ENCODE measurements at regions not wholly inside any gene's neighbourhood (a gene's known extent, or its start where the extent isn't known, plus 50 kb on each side); places are given as distances from the start of the nearest gene placed in this dataset.
A peak's percentile ranks its signal among the peaks of the same experiment; 100 is the strongest.

DNA sequence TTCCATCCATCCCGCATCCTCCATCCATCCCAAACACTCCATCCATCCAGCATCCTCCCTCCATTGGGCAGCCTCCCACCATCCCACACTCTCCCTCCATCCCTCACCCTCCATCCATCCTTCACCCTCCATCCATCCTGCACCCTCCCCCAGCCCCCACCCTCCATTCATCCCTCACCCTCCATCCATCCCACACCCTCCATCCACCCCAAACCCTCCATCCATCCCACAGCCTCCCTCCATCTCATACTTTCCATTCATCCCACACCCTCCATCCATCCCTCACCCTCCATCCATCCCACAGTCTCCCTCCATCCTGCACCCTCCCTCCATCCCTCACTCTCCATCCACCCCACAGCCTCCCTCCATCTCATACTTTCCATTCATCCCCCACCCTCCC, 60.4 kb downstream of the FOXI2 start:
- H3K36me3 Mint-ChIP-seq (ENCODE audit: low read depth) = no peaks in the 10 kb centered on the region
- no peaks in the 10 kb centered on the region for H3K4me1 ChIP-seq (ENCODE audit: insufficient read depth, low read length)
- DNase-seq (peak in 2 of 14 experiments; percentile 10 to 35), ATAC-seq (ENCODE audit: poor library complexity) (no peak)
- H3K4me3 ChIP-seq (ENCODE audit: low read length) = no peak overlapping the region
- TF ChIP-seq, protein P1, sequence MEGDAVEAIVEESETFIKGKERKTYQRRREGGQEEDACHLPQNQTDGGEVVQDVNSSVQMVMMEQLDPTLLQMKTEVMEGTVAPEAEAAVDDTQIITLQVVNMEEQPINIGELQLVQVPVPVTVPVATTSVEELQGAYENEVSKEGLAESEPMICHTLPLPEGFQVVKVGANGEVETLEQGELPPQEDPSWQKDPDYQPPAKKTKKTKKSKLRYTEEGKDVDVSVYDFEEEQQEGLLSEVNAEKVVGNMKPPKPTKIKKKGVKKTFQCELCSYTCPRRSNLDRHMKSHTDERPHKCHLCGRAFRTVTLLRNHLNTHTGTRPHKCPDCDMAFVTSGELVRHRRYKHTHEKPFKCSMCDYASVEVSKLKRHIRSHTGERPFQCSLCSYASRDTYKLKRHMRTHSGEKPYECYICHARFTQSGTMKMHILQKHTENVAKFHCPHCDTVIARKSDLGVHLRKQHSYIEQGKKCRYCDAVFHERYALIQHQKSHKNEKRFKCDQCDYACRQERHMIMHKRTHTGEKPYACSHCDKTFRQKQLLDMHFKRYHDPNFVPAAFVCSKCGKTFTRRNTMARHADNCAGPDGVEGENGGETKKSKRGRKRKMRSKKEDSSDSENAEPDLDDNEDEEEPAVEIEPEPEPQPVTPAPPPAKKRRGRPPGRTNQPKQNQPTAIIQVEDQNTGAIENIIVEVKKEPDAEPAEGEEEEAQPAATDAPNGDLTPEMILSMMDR (IDR thresholded peaks at IDR 0.05) = no peak
- no peak overlapping the region for H3K27ac ChIP-seq (ENCODE audit: low read depth in 1 of 2, low read length in 2 of 2)
- H3K4me3 Mint-ChIP-seq = no peak overlapping the region
- peaks cover 5 to 8% of the 10 kb centered on the region in 2 experiments for H3K27me3 ChIP-seq (ENCODE audit: control insufficient read depth in 1 of 2, insufficient read depth in 2 of 2, low read length in 2 of 2)
- H3K9me3 Mint-ChIP-seq = no peaks in the 10 kb centered on the region
- POLR2A ChIA-PET = no interaction called here
- H3K36me3 ChIP-seq (ENCODE audit: insufficient read depth, low read length) = no peaks in the 10 kb centered on the region
- H3K4me1 Mint-ChIP-seq (ENCODE audit: low read depth) = peaks cover 5% of the 10 kb centered on the region
- peaks cover 0 to 8% of the 10 kb centered on the region in 2 experiments for H3K9me3 ChIP-seq (ENCODE audit: control insufficient read depth in 1 of 2, insufficient read depth in 1 of 2, low read length in 2 of 2)
- CTCF ChIA-PET = no interaction called here
- H3K27me3 Mint-ChIP-seq = peaks cover 40% of the 10 kb centered on the region
- no peak overlapping the region for H3K27ac Mint-ChIP-seq
- intact Hi-C loops (cut with DNase I, micrococcal nuclease) = no loop called here

DNA sequence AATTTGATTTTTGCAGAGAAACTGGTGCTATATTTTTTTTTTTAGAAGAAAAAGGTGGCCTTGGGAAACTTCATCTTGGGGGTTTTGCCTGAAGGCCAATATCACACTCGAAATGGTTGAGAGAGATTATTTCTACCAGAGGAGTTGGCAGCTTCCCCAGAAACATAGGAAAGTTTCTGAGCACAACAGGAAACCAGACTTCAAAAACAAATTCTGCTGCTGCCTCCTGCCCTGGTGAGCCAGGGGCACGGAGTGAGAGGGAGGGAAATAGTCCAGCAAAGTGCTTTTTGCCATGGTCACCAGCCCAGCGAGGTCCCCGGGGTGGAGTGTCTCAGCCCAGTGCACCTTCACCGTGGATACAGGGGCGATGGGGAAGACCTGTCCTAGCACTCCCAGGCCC, 61.1 kb downstream of the FOXI2 start:
- Mint-ChIP-seq H3K36me3 (ENCODE audit: low read depth) (no peaks in the 10 kb centered on the region), H3K27ac (no peak overlapping the region), H3K4me3 (no peak overlapping the region), H3K9me3 (no peaks in the 10 kb centered on the region), H3K4me1 (ENCODE audit: low read depth) (peaks cover 5% of the 10 kb centered on the region), H3K27me3 (peaks cover 37% of the 10 kb centered on the region)
- intact Hi-C loops (cut with DNase I, micrococcal nuclease) = no loop called here
- POLR2A ChIA-PET = no interaction called here
- CTCF ChIA-PET = no interaction called here
- Histone ChIP-seq H3K36me3 (ENCODE audit: insufficient read depth, low read length) (no peaks in the 10 kb centered on the region), H3K27me3 (ENCODE audit: control insufficient read depth in 1 of 2, insufficient read depth in 2 of 2, low read length in 2 of 2) (peaks cover 5 to 8% of the 10 kb centered on the region in 2 experiments), H3K4me3 (ENCODE audit: low read length) (no peak overlapping the region), H3K4me1 (ENCODE audit: insufficient read depth, low read length) (no peaks in the 10 kb centered on the region), H3K27ac (ENCODE audit: low read depth in 1 of 2, low read length in 2 of 2) (no peak overlapping the region), H3K9me3 (ENCODE audit: control insufficient read depth in 1 of 2, insufficient read depth in 1 of 2, low read length in 2 of 2) (peaks cover 0 to 8% of the 10 kb centered on the region in 2 experiments)
- ATAC-seq (ENCODE audit: poor library complexity) (no peak), DNase-seq (no peak)
- TF ChIP-seq, protein P1 (IDR thresholded peaks at IDR 0.05) = no peak

DNA sequence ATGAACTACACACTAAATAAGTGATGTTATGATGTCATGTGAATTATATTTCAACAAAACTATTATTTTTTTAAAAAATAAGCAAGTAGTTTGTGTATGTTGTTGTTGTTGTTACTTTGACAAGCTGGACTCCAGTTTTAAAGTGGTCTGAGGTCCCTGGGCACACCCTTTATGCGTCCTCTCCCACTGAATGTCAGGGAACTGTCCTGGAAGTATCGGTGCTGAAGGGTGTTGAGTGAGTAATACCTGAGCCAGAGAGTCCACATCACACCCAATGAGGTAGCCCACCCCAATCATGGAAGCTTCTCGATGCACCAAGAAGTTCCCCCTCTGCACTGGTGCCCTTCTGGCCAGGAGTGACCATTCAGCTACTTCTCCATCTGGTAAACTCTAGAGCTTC, 64.3 kb downstream of the FOXI2 start:
- CTCF ChIA-PET = no interaction called here
- H3K27ac ChIP-seq (ENCODE audit: low read depth in 1 of 2, low read length in 2 of 2) = no peak overlapping the region
- H3K4me3 Mint-ChIP-seq = no peak overlapping the region
- ATAC-seq (ENCODE audit: poor library complexity) = no peak
- intact Hi-C loops (cut with DNase I, micrococcal nuclease) = no loop called here
- H3K4me3 ChIP-seq (ENCODE audit: low read length) = no peak overlapping the region
- H3K36me3 Mint-ChIP-seq (ENCODE audit: low read depth) = no peaks in the 10 kb centered on the region
- H3K27me3 ChIP-seq (ENCODE audit: control insufficient read depth in 1 of 2, insufficient read depth in 2 of 2, low read length in 2 of 2) = peaks cover 5 to 6% of the 10 kb centered on the region in 2 experiments
- H3K27ac Mint-ChIP-seq = no peak overlapping the region
- H3K36me3 ChIP-seq (ENCODE audit: insufficient read depth, low read length) = no peaks in the 10 kb centered on the region
- peaks cover 35% of the 10 kb centered on the region for H3K27me3 Mint-ChIP-seq
- POLR2A ChIA-PET = no interaction called here
- peaks cover 5% of the 10 kb centered on the region for H3K4me1 Mint-ChIP-seq (ENCODE audit: low read depth)
- H3K9me3 Mint-ChIP-seq = no peaks in the 10 kb centered on the region
- no peak for DNase-seq
- H3K4me1 ChIP-seq (ENCODE audit: insufficient read depth, low read length) = no peaks in the 10 kb centered on the region
- TF ChIP-seq, protein P1 (IDR thresholded peaks at IDR 0.05) = no peak
- peaks cover 0 to 12% of the 10 kb centered on the region in 2 experiments for H3K9me3 ChIP-seq (ENCODE audit: control insufficient read depth in 1 of 2, insufficient read depth in 1 of 2, low read length in 2 of 2)
